Upper lobe of left lung (tissue), 6 donors: ENCODE measurements at regions not wholly inside any gene's neighbourhood (a gene's known extent, or its start where the extent isn't known, plus 50 kb on each side); places are given as distances from the start of the nearest gene placed in this dataset.

Experiments used
- ATAC-seq, 2 donors: fragments of 200-7000 bp; cut with Tn5 transposase; one replicate each; pipeline ENCODE4 v1.9.1; 2022; ENCODE audit warnings: mild to moderate bottlenecking in 2 of 2, moderate library complexity in 2 of 2; ENCODE audit not compliant: low FRiP score in 2 of 2
- DNase-seq, 2 donors: peaks; one replicate each; pipeline ENCODE4 v3.0.0-alpha.2; 2019 to 2020
- H3K27ac ChIP-seq, 4 donors: fragments of 200-600 bp; sonication (generic); one replicate each; pipeline ENCODE4 v1.5.1; 2016 to 2019
- H3K27me3 ChIP-seq, 4 donors: fragments of 200-600 bp; sonication (generic); one replicate each; pipeline ENCODE4 v1.5.1; 2017 to 2019
- H3K36me3 ChIP-seq, 4 donors: fragments of 200-600 bp; sonication (generic); one replicate each; pipeline ENCODE4 v1.5.1; 2016 to 2019
- H3K4me1 ChIP-seq, 4 donors: fragments of 200-600 bp; sonication (generic); one replicate each; pipeline ENCODE4 v1.5.1; 2018 to 2019
- H3K4me3 ChIP-seq, 4 donors: fragments of 200-600 bp; sonication (generic); one replicate each; pipeline ENCODE4 v1.5.1; 2017 to 2019; ENCODE audit warnings: mild to moderate bottlenecking in 2 of 4, moderate library complexity in 1 of 4
- H3K9me3 ChIP-seq, 4 donors: fragments of 200-600 bp; sonication (generic); one replicate each; pipeline ENCODE4 v1.5.1; 2018 to 2019
- EP300 ChIP-seq, 4 donors: sonication (generic); formaldehyde crosslinking; IDR thresholded peaks; one replicate each; pipeline ENCODE4 v1.5.1; 2017; ENCODE audit warnings: antibody characterized with exemption in 4 of 4, control low read depth in 2 of 4
- POLR2A ChIP-seq, 4 donors: fragments of 450-650 bp; IDR thresholded peaks; one replicate each; pipeline ENCODE4 v1.5.1; 2016 to 2017; ENCODE audit warnings: antibody characterized with exemption in 4 of 4, mild to moderate bottlenecking in 2 of 4
- POLR2AphosphoS5 ChIP-seq, 2 donors: sonication (generic); formaldehyde crosslinking; IDR thresholded peaks; one replicate each; pipeline ENCODE4 v1.5.1; 2017; ENCODE audit warnings: antibody characterized with exemption in 2 of 2
- WGBS, 2 donors: methylation state at CpG; one replicate each; pipeline ENCODE4 v1.1.5; 2017 to 2018; 5-methylcytosine and 5-hydroxymethylcytosine counted together
- TF ChIP-seq, protein P1 (sequence below), 6 experiments: fragments of 450-650 bp in 4 of 6; fragments of 200-600 bp in 2 of 6; sonication (generic) in 2 of 6; IDR thresholded peaks; one replicate each; pipeline ENCODE4 v1.5.1; 2016 to 2019; ENCODE audit warnings: antibody characterized with exemption in 6 of 6
- donor health status: DM: no; HTN: no; CAD: no; lungs with moderate emphysema.
- donor health status: DM: no; HTN: yes; CAD: no; lungs with severe emphysema.

DNA sequence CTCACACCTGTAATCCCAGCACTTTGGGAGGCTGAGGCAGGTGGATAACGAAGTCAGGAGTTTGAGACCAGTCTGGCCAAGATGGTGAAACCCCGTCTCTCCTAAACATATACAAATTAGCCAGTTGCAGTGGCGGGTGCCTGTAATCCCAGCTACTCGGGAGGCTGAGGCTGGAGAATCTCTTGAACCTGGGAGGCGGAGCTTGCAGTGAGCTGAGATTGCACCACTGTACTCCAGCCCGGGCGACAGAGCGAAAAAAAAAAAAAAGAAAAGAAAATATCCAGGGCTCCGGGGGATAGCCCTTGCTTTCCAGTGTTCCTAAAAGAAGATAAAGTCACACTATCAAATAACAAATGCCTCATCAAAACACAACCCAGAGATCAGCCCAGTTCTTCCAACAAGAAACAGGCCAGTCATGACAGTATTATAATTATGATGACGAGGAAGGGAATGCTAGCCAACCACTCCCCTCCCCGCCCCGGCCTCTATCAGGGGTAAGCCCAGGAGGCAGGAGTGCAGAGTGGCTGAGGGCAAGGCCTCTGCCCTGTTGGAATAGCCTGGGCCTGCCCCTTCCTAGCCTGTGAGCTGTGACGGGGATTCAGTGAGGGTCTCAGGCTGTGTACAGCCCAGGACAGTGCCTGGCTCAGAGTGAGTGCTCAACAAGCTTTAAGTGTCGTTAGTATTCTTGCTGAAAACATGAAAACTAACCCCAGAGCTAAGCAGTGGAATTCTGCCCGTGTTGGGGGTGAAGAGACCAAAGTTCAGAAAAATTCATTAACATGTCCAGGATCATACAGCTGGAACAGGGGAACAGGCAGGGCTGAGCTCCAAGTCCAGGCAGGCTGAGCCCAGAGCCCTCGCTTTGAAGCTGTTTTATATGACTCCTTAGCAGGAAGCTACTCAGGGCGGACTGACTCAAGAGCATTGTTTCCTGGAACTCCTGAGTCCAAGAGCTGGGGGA lies 54.3 kb downstream of the FAM241B start:
- Histone ChIP-seq H3K9me3 (no peaks in the 10 kb centered on the region), H3K4me3 (no peak overlapping the region), H3K27ac (peak overlapping the region; percentile 60 to 84 (median 76)), H3K27me3 (no peaks in the 10 kb centered on the region), H3K4me1 (peaks cover 2 to 14% (median 7%) of the 10 kb centered on the region in 4 donors), H3K36me3 (no peaks in the 10 kb centered on the region)
- no peak for TF ChIP-seq EP300 (IDR thresholded peaks at IDR 0.05)
- TF ChIP-seq POLR2AphosphoS5 (IDR thresholded peaks at IDR 0.05) = peak in 1 of 2 donors; percentile 30
- TF ChIP-seq, protein P1, sequence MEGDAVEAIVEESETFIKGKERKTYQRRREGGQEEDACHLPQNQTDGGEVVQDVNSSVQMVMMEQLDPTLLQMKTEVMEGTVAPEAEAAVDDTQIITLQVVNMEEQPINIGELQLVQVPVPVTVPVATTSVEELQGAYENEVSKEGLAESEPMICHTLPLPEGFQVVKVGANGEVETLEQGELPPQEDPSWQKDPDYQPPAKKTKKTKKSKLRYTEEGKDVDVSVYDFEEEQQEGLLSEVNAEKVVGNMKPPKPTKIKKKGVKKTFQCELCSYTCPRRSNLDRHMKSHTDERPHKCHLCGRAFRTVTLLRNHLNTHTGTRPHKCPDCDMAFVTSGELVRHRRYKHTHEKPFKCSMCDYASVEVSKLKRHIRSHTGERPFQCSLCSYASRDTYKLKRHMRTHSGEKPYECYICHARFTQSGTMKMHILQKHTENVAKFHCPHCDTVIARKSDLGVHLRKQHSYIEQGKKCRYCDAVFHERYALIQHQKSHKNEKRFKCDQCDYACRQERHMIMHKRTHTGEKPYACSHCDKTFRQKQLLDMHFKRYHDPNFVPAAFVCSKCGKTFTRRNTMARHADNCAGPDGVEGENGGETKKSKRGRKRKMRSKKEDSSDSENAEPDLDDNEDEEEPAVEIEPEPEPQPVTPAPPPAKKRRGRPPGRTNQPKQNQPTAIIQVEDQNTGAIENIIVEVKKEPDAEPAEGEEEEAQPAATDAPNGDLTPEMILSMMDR (IDR thresholded peaks at IDR 0.05) = no peak
- peak in 1 of 4 donors; percentile 57 for TF ChIP-seq POLR2A (IDR thresholded peaks at IDR 0.05)
- 57 to 60% methylated on average over 17 of the region's 17 CpGs for WGBS, 2 donors
- peak in 1 of 2 donors; percentile 77 for DNase-seq
- peak; percentile 87 to 88 for ATAC-seq

DNA sequence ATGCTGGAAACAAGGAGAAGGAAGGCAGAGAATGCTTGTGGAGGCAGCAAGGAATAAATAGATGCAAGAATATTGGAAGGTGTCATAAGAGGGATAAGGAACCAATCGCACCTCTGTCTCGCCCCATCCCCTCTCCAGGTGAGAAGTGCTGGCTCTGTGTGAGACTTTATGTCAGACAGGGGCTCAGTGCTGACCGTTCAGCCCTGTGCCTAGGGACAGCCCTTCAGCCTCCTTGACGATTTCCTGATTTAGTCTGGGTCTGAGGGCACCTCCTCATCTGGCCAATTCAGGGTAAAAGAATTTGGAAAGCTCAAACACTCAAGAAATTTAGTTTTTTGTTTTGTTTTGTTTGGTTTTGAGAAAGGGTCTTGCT lies 54.9 kb downstream of the FAM241B start:
- Histone ChIP-seq H3K9me3 (no peaks in the 10 kb centered on the region), H3K27me3 (no peaks in the 10 kb centered on the region), H3K4me3 (no peak overlapping the region), H3K36me3 (no peaks in the 10 kb centered on the region), H3K4me1 (peaks cover 2 to 14% (median 7%) of the 10 kb centered on the region in 4 donors), H3K27ac (peak overlapping the region; percentile 60 to 84 (median 76))
- DNase-seq (no peak), ATAC-seq (peak; percentile 2)
- no peak for TF ChIP-seq POLR2AphosphoS5 (IDR thresholded peaks at IDR 0.05)
- TF ChIP-seq POLR2A (IDR thresholded peaks at IDR 0.05) = no peak
- no peak for TF ChIP-seq EP300 (IDR thresholded peaks at IDR 0.05)
- TF ChIP-seq, protein P1 (IDR thresholded peaks at IDR 0.05) = no peak
- WGBS, 2 donors = 55 to 57% methylated on average over 4 of the region's 4 CpGs

DNA sequence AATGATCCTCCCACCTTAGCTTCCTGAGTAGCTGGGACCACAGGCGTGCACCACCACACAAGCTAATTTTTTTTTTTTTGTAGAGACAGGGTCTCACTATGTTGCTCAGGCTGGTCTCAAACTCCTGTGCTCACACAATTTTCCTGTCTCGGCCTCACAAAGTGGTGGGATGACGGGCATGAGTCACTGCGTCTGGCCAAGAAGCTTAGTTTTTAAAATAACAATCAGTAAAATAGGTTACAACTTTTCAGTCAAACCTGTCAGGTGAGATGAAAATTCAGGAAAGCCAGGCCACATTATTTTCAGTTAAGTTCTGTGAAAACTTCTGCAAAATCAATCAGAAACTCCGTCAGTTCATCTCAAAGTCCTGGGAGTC lies 55.4 kb downstream of the FAM241B start:
- no peak for ATAC-seq

DNA sequence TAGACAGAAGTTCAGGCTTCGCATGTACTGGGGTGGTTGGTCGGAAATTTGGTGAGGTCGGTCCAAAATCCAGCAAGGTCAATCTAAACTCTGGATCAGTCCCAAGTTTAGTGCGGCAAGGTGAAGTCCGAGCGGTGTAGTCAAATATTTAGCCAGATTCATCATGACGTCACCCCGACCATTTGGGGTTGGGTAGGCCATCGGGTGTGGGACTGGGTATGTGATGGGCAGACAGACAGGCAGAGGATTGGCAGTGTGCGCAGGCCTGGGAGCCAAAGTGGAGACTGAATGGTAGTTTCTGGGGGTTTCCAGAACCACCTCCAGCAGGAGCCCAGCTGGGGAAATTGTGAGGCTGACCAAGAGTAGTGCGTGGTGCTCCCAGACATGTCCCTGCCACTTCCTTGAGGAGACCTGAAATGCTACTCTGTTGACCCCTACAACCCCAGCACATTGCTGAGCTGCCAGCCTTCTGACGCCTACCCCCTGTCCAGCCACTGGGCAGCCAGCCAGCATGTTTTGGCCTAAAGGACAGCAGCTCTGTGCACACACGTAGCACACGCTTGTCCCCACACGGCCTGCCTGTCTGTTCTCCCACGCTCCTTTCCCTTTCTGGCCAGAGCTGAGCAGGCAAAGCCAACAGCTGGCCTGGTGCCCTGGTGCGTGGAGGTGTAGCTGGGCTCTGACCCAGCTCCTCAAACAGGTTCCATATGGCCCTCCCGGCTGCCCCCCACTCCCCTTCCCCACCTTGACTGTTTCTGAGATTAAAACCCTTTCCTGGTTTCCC lies 55.9 kb downstream of the FAM241B start:
- H3K4me3 ChIP-seq = no peak overlapping the region
- H3K27me3 ChIP-seq = no peaks in the 10 kb centered on the region
- no peaks in the 10 kb centered on the region for H3K36me3 ChIP-seq
- peak in 1 of 2 donors; percentile 29 for DNase-seq
- peaks cover 2 to 14% (median 7%) of the 10 kb centered on the region in 4 donors for H3K4me1 ChIP-seq
- WGBS, 2 donors = 68 to 71% methylated on average over 17 to 18 of the region's 18 CpGs
- H3K27ac ChIP-seq = peak overlapping the region in 2 of 4 donors; percentile 10 to 84
- ATAC-seq = no peak
- TF ChIP-seq EP300 (IDR thresholded peaks at IDR 0.05) (no peak), POLR2A (IDR thresholded peaks at IDR 0.05) (no peak), POLR2AphosphoS5 (IDR thresholded peaks at IDR 0.05) (no peak)
- TF ChIP-seq, protein P1 (IDR thresholded peaks at IDR 0.05) = no peak
- H3K9me3 ChIP-seq = no peaks in the 10 kb centered on the region

More for the DNA sequence above, 55.4 kb downstream of the FAM241B start:
- no peak for DNase-seq
- H3K4me3 ChIP-seq = no peak overlapping the region
- TF ChIP-seq EP300 (IDR thresholded peaks at IDR 0.05) (no peak), POLR2AphosphoS5 (IDR thresholded peaks at IDR 0.05) (no peak), POLR2A (IDR thresholded peaks at IDR 0.05) (no peak)
- TF ChIP-seq, protein P1 (IDR thresholded peaks at IDR 0.05) = no peak
- WGBS, 2 donors = 55 to 75% methylated on average over 5 of the region's 5 CpGs
- H3K27me3 ChIP-seq = no peaks in the 10 kb centered on the region
- peak overlapping the region; percentile 60 to 84 (median 76) for H3K27ac ChIP-seq
- H3K9me3 ChIP-seq = no peaks in the 10 kb centered on the region
- H3K36me3 ChIP-seq = no peaks in the 10 kb centered on the region
- H3K4me1 ChIP-seq = peaks cover 2 to 14% (median 7%) of the 10 kb centered on the region in 4 donors
